NCI-H1105 (cell line): ENCODE measurements at regions not wholly inside any gene's neighbourhood (a gene's known extent, or its start where the extent isn't known, plus 50 kb on each side); places are given as distances from the start of the nearest gene placed in this dataset.
"Not testable (repeated sequence)": the region's sequence is repeated elsewhere in the genome, so short reads cannot be mapped to it uniquely, and the experiment has no call there.

ENCODE experiments used
- DNase-seq: peaks from one replicate; lab custom pipeline; 2025; lab: John Stamatoyannopoulos, UW

GRCh38 chr2:239882781-239883180 lies 142.4 kb downstream of the NDUFA10 start:
- no peak for DNase-seq

DNA sequence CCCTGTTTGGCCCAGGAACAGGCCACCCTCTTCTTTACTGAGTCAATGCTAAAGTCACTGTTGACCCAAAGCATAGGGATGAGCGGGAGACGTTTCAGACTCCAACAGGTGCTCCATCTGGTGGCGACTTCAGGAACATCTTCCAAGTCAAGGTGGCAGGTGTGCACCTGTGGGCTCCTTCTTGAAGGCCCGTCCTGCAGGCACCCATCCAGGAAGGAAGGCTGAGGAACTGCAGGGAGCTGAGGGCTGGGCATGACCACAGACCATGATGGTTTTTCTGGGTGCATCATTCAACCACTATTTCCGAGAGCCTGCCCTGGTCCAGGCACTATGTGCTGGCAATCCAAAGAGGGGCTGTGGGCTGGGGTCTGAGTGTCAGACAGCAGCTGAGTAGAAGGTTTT lies 142.8 kb downstream of the NDUFA10 start:
- peak; percentile 1 for DNase-seq

DNA sequence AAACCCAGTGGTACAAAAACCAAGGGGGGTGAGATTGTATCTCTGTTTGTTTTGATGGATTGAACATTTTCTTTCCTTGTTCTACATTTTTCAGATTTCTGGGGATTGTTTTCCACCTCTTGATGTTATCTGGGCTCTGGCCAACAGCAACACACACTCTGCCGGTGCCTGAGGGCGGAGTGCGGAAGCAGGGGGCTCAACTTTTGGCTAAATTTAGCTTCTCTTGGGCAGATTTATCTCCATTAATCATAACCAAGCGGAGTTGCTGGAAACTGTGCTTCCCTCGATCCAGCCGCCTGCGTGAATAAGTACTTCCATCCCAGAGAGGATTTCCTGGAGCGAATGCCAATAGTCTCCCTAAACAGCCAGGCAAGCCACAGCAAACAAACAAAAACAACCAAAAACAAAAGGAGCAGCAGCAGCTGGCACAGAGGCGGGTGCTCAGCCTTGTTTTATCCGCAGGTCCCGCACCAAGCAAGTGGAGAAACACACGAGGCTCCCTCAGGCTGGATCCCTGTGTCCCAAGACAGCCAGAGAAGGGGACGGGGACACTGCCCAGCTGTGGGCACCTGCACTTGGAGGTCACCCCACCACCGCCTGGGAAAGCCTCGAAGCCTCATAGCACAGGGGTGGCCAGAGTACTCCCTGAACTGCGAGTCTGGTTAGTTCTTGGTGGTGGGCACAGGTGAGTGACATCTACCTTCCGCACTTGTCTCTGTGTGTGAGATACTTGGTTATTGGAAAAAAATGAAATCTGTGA lies 143.4 kb downstream of the NDUFA10 start:
- DNase-seq: no peak

DNA sequence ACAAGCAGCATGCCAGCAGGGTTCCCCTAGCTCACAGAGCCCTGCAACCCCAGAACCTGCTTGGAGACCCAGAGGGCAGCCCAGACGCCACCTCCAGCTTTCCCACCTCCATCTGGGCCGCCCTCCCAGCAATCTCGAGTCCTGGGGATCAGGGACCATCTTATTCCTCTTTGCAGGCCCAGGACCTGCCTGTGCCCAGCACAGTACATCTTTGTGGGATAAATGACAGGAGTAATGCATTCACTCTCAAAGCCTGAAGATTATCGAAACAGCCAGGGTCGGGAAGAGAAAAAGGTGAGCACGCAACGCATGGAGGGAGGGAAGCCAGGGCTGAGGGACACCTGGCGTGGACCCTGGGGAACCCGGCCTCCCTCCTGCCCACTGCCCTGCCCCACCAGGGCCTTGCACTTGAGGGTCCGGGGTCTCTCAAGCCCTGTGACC lies 144.1 kb downstream of the NDUFA10 start:
- DNase-seq: no peak

DNA sequence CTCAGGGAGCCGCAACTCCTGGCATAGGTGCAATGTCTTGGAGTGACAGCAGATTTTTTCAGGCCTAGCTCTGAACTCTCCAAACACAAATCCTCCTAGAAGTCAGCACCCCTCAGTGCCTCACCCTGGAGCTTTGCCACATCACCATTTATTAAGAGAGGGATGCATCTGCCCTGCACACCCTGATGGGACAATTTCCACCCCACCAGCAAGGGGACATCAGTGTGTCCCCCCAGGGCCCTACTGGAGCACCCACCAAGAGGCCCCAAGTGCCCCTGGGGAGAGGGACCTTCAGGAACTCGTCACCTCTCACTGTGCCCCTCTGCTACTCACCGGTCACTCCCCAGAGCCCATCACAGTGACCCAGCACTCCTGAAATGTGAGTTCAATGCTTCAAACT lies 144.7 kb downstream of the NDUFA10 start:
- no peak for DNase-seq

DNA sequence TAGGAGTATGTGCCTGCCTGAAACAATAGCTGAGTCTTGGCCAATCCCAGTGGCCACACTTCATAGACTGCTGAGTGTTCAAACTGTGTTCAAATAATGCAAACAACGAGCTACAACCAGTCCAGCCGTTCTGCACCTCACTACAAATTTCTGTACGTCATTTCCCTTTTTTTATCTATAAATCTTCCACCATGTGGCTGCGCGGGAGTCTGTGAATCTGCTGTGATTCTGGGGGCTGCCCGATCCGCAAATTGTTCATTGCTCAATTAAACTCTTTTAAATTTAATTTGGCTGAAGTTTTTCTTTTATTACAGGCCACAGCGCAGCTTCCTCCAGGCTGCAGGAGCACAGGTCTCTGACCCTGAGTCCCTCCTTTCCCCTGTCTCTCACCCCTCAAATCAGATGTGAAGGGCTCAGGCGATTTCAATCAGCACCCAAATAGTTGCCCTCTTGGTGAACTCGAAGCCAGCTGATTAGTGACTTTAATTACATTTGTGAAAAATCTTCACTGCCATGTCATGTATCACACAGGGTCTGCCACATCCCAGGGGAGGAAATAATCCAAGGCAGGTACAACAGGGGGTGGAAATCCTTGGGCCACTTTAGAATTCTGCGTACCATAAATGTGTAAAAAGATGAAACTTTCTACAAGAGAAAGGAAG lies 145.6 kb downstream of the NDUFA10 start:
- no peak for DNase-seq

- DNase-seq: no peak
Observed at GRCh38 chr2:239878686-239879085, 146.5 kb downstream of the NDUFA10 start.

DNA sequence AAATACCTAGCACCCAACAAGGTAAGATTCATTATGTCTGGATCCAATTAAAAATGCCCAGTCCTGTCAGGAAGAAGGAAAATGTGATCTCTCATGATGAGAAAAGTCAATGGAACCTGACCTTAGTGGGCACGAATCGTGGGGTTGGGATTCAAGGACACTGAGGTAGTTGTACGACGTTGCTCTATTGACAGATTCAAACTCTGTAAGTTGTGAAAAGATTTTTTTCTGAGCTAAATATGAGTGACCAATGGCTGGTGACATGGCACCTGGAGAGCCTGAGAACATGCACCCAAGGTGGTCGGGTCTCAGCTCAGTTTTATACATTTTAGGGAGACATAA lies 148.2 kb downstream of the NDUFA10 start:
- DNase-seq: no peak

DNA sequence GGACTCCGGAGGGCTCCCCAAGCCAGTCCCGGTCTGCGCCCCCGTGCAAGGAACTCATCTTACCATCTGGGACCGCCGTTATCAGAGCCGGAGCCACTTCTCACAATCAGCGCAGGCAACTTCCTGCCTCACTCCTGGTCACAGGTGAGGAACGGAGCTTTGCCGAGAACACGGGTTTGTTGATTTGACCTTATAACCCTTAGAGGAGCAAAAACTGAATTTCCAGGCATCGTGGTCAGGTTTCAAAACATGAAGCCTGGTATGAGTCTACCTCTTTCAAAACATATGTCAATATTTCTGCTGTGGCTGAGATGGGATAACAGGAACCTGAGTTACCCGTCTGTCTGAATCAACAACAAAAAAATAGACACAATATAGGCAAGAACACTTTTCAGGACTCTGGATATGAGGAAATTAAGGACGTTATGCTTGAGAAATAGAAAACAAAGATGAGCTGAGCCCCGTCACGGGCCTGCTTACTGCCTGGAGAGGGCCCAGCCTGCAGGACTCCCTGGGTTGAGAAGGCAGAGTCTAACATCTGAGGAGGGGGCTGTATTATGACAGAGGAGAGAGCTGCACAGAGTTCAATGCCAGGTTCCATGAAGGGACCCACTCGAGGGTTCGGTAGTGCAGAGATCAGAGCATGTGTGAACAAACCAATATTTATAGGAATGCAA lies 148.7 kb downstream of the NDUFA10 start:
- no peak for DNase-seq

GRCh38 chr2:239874636-239875356 lies 150.3 kb downstream of the NDUFA10 start:
- DNase-seq: no peak

DNA sequence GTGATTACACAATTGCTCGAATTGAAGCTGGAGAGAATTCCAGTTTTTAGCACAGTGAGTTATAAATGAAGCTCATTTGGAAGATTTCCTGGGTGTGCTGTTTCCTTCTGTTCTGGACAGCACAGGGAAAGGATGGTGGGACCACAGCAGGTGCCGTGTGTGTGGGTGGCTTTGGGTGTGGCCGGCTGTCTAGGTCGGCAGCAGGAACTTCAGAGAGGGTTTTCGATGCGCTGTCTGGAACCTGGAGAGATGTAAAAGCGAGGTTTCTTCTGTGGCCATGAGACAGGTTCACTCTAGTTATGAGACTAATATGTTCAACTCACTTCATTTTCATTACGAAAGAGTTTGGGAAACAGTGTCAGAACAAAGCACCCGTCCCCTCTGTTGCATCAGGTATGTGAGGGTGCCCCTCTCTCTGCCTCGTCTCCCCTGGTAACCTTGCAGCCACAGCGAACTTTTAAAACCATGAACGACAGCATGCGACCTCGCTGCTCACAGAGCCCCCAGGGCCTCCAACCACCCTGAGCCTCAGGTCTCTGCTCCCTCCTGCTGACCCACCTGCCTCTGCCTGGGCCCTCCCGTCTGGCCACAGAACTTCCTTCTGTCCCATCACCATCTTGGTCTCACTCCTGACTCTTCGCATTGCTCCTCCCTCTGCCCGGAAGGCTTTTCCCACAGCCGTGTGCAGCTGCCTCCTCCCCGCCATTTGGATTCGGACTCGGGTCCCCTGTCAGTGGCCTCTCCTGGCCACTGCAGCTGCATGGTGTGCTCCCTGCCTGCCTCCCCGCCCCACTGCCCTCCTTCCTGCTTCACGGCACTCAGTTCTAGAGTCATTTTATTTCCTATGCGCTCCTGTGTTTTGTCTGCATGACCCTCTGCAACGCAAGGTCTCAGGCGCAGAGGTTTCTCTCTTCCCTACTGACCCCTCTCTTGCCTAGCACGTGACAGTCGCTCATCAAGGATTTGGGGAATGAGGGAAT lies 151.2 kb downstream of the NDUFA10 start:
- DNase-seq: no peak

DNA sequence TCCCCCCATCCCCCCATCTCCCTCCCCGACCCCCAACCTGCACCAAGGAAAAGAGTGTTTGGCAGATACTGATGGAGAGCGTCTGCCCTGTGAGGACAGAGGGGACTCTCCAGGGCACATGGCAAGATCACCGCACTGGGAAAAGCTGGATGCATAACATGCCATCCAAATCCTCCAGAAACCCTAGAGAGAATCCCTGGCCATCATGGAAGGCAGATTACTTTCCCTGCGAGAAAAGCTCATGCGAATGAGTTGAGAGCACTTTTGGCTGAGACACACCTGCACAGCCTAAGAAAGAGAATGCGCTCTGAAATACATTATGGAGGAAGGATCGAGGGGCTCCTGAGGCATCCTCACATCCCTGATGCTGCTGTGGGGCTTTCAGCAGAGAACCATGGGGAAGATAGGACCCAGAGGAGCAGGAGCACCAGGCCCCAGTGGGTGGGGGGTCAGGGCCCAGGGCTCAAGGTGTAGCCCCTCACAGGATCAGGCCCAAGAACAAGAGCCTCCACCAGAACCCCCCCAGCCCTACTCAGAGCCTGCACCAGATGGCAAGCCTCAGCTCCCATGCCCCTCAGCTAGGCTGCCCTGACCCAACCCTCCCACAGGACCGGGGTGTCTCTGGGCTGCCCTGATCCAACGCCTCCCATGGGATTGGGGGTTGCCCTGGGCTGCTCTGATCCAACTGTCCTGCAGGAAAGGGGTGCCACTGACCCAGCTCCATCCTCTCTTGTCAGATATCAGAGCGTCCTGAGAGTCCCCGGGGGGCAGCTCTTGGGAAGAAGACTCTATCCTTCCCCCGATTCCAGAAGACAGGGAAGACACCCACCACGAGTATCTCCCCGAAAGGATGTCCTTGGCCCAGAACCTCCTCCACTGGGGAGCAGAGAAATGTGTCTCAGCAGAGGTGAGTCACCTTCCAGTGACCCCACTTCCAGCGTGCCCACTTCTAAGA lies 153.4 kb downstream of the NDUFA10 start:
- DNase-seq: no peak

GRCh38 chr2:239870863-239871262 lies 154.3 kb downstream of the NDUFA10 start:
- no peak for DNase-seq

GRCh38 chr2:239870276-239870675 lies 154.9 kb downstream of the NDUFA10 start:
- no peak for DNase-seq

GRCh38 chr2:239869272-239870155 lies 155.6 kb downstream of the NDUFA10 start:
- DNase-seq: no peak

DNA sequence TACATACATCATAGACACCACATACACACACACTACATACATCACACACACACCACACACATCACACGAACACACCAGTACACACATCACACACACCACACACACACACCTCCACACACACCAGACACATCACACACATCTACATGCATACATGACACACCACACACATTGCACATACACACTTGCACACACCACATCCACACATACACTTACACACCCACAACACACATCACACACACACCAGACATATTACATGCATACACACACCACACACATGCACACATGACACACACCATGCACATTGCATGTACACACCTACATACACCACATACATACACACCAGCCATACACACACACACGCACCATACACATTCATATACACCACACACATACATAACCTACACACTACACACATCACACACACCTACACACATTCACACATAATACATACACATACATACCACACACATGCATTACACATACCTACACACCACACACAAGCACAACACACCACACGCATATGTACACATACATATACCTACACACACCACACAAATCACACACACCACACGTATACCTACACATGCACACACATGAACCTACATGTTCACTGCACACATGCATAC lies 156.5 kb downstream of the NDUFA10 start:
- no peak for DNase-seq

- DNase-seq: no peak
Observed at GRCh38 chr2:239866778-239867177, 158.4 kb downstream of the NDUFA10 start.

DNA sequence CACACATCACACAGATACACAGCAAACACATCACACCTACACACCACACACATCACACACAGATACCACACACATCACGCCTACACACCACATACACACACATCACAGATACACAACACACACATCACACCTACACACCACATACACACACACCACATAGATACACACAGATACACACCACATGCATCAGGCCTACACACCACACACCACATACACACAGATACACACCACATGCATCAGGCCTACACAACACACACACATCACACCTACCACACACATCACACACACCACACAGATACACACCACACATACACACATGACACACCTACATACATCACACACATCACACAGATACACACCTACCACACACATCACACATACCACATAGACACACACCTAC lies 158.8 kb downstream of the NDUFA10 start:
- no peak for DNase-seq

DNA sequence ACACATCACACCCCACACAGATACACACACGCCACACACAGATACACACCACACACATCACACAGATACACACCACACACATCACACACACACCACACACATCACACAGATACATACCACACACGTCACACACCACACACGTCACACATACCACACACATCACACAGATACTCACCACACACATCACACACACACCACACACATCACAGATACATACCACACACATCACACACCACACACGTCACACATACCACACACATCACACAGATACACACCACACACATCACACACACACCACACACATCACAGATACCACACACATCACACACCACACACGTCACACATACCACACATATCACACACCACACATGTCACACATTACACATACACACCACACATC lies 159.3 kb downstream of the NDUFA10 start:
- not testable (repeated sequence) for DNase-seq
